ENCODE measurements at regions not wholly inside any gene's neighbourhood (a gene's known extent, or its start where the extent isn't known, plus 50 kb on each side); places are given as distances from the start of the nearest gene placed in this dataset.

GRCh38 chr21:39022466-39022862, 160.8 kb downstream of the PSMG1 start:
- H3K27ac ChIP-seq: no peak overlapping the region

DNA sequence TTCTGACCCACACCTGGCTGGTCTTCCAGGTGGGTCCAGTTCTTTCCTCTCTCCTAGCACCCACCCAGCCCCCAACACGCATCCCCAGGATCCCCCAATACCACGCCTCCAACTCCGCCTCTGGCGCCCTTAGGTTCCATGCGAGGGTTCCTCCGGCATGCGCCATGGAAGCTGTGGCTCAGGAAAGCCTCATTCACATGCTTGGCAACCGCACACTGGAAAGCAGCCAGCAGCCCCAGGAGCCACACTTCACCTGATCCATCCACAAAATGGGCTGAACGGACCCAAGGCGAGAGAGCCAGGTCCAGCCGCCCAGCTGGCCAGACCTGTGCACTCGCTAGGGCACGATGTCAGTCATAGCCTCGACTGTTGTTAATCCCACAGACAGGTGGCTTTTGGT, 161.2 kb downstream of the PSMG1 start:
- TF ChIP-seq, protein P1, sequence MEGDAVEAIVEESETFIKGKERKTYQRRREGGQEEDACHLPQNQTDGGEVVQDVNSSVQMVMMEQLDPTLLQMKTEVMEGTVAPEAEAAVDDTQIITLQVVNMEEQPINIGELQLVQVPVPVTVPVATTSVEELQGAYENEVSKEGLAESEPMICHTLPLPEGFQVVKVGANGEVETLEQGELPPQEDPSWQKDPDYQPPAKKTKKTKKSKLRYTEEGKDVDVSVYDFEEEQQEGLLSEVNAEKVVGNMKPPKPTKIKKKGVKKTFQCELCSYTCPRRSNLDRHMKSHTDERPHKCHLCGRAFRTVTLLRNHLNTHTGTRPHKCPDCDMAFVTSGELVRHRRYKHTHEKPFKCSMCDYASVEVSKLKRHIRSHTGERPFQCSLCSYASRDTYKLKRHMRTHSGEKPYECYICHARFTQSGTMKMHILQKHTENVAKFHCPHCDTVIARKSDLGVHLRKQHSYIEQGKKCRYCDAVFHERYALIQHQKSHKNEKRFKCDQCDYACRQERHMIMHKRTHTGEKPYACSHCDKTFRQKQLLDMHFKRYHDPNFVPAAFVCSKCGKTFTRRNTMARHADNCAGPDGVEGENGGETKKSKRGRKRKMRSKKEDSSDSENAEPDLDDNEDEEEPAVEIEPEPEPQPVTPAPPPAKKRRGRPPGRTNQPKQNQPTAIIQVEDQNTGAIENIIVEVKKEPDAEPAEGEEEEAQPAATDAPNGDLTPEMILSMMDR (IDR thresholded peaks at IDR 0.05): no peak
- TF ChIP-seq ZFX (IDR thresholded peaks at IDR 0.05; ENCODE audit: borderline replicate concordance): no peak
- H3K27ac ChIP-seq: no peak overlapping the region

More at GRCh38 chr21:39022466-39022862, 160.8 kb downstream of the PSMG1 start:
- TF ChIP-seq, protein P1 (IDR thresholded peaks at IDR 0.05): no peak
- no peak for TF ChIP-seq ZFX (IDR thresholded peaks at IDR 0.05; ENCODE audit: borderline replicate concordance)

DNA sequence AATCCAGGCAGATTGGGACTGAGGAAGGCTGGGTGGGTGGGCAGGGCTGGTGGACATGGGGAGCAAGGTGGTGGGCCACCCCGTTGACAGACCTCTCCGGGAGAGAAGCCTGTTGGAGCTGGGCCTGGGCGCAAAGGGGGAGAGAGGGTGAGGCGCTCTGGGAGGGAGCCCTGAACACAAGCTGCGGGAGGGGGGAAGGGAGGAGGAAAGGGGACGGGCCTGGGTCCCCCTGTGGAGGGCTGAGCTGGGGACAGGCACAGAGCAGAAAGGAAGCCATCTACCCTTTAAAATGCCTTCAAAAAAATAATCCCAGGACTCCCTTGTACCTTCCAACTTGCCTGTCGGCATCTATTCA, 161.8 kb downstream of the PSMG1 start:
- TF ChIP-seq, protein P1 (IDR thresholded peaks at IDR 0.05): no peak
- no peak for TF ChIP-seq ZFX (IDR thresholded peaks at IDR 0.05; ENCODE audit: borderline replicate concordance)
- H3K27ac ChIP-seq: no peak overlapping the region

GRCh38 chr21:39020751-39021477, 162.3 kb downstream of the PSMG1 start:
- no peak overlapping the region for H3K27ac ChIP-seq
- TF ChIP-seq ZFX (IDR thresholded peaks at IDR 0.05; ENCODE audit: borderline replicate concordance): no peak
- TF ChIP-seq, protein P1 (IDR thresholded peaks at IDR 0.05): no peak

DNA sequence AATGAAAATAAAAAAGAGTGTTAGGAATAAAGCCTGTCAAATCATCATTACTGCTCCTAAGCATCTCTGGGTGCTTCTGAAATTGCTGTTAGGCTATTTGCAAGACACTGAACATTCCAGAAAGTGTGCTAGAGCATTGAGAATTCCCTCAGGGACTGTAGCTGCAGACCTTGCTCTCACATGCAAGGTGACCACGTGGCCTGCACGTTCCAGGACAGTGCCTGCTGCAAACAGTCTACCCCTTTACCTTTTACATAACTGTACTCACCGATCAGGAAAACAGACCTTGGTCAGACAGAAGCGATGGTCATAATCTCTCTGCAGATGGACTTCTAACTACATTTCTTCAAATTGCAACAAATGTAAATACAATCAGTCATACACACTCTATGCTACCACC, 164.5 kb downstream of the PSMG1 start:
- no peak overlapping the region for H3K27ac ChIP-seq
- no peak for TF ChIP-seq ZFX (IDR thresholded peaks at IDR 0.05; ENCODE audit: borderline replicate concordance)
- TF ChIP-seq, protein P1 (IDR thresholded peaks at IDR 0.05): no peak

- H3K27ac ChIP-seq: no peak overlapping the region
- TF ChIP-seq ZFX (IDR thresholded peaks at IDR 0.05; ENCODE audit: borderline replicate concordance): no peak
- TF ChIP-seq, protein P1 (IDR thresholded peaks at IDR 0.05): no peak
These were observed 166.4 kb downstream of the PSMG1 start for GRCh38 chr21:39016740-39017315.

DNA sequence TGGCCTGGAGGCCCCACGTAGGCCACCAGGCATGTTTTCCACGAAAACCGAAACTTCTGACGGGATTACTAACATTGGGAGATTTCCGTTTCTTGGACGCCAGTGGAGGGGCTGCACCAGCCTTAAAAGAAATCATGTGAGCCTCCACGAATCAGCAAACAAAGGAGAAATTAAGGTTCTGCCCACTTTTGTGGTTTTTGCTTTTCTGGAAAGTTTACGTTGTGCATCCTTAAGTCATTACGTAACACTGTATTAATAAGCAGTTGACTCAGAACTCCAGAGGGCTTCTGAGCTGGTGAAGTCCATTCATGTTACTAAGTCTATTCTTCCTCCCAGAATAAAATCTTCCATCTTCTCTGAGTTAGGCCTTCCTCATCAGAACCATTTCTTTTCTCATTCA, 168.5 kb downstream of the PSMG1 start:
- TF ChIP-seq, protein P1 (IDR thresholded peaks at IDR 0.05): no peak
- no peak for TF ChIP-seq ZFX (IDR thresholded peaks at IDR 0.05; ENCODE audit: borderline replicate concordance)
- no peak overlapping the region for H3K27ac ChIP-seq

All from 22Rv1 (cell line).